OCI-LY7 (cell line): ENCODE measurements at regions not wholly inside any gene's neighbourhood (a gene's known extent, or its start where the extent isn't known, plus 50 kb on each side); places are given as distances from the start of the nearest gene placed in this dataset.

ENCODE experiments used
- BruUV-seq: library from RNA; stranded (reverse); fragments of 400-500 nt; replicated peaks from 2 replicates; lab custom pipeline; 2021; lab: Mats Ljungman, UMichigan
- CTCF ChIA-PET: fragments of 300-600 bp; sonication (Branson Sonifier 250); formaldehyde crosslinking; loops from one replicate; lab custom pipeline; 2022; ENCODE audit warnings: antibody characterized with exemption; ENCODE audit not compliant: unreplicated experiment; lab: Charles Lee
- POLR2A ChIA-PET: fragments of 300-600 bp; sonication (Branson Sonifier 250); formaldehyde crosslinking; loops from one replicate; lab custom pipeline; 2022; ENCODE audit warnings: antibody characterized with exemption; lab: Charles Lee
- DNase-seq: peaks from one replicate; pipeline ENCODE4 v3.0.0-alpha.2; 2015; ENCODE audit warnings: low spot score
- H2AFZ ChIP-seq: fragments of 200-600 bp; sonication (generic), shearing (Covaris generic); 2 replicates; pipeline ENCODE4 v1.6.1; 2014; ENCODE audit warnings: mild to moderate bottlenecking, antibody characterized with exemption, low read length, moderate library complexity
- H3K27ac ChIP-seq: fragments of 200-600 bp; sonication (generic); 2 replicates; pipeline ENCODE4 v1.5.1; 2014; ENCODE audit warnings: mixed run types, low read depth, mild to moderate bottlenecking, moderate library complexity, low read length, inconsistent platforms; ENCODE audit not compliant: poor library complexity, severe bottlenecking
- H3K36me3 ChIP-seq: fragments of 200-600 bp; sonication (generic); 2 replicates; pipeline ENCODE4 v1.6.1; 2014; ENCODE audit warnings: mild to moderate bottlenecking, antibody characterized with exemption, low read length, moderate library complexity, mixed read lengths; ENCODE audit not compliant: insufficient read depth
- H3K4me1 ChIP-seq: fragments of 200-600 bp; sonication (generic); 2 replicates; pipeline ENCODE4 v1.5.1; 2014; ENCODE audit warnings: mild to moderate bottlenecking, low read length; ENCODE audit not compliant: insufficient read depth, poor library complexity, severe bottlenecking
- H3K4me2 ChIP-seq: fragments of 200-600 bp; sonication (generic); 2 replicates; pipeline ENCODE4 v1.6.1; 2014; ENCODE audit warnings: mild to moderate bottlenecking, low read length
- H3K4me3 ChIP-seq: fragments of 200-600 bp; sonication (generic); 2 replicates; pipeline ENCODE4 v1.5.1; 2014; ENCODE audit warnings: mild to moderate bottlenecking, low read depth, low read length; ENCODE audit not compliant: poor library complexity, severe bottlenecking
- H3K79me2 ChIP-seq: fragments of 200-600 bp; sonication (generic); 2 replicates; pipeline ENCODE4 v1.6.1; 2016; ENCODE audit warnings: low read depth, mild to moderate bottlenecking, low read length, moderate library complexity, mixed read lengths; ENCODE audit not compliant: insufficient read depth
- H3K9me2 ChIP-seq: fragments of 200-600 bp; sonication (generic); 2 replicates; pipeline ENCODE4 v1.6.1; 2016; ENCODE audit warnings: mild to moderate bottlenecking, low read length, mixed read lengths; ENCODE audit not compliant: insufficient read depth
- H3K9me3 ChIP-seq: fragments of 200-600 bp; sonication (generic); 2 replicates; pipeline ENCODE4 v1.6.1; 2014; ENCODE audit warnings: mild to moderate bottlenecking, mixed run types, low read length, mixed read lengths
- H4K20me1 ChIP-seq: fragments of 200-600 bp; sonication (generic); 2 replicates; pipeline ENCODE4 v1.6.1; 2014; ENCODE audit warnings: mild to moderate bottlenecking, antibody characterized with exemption, low read length, moderate library complexity, mixed read lengths; ENCODE audit not compliant: insufficient read depth
- CTCF ChIP-seq: fragments of 200-600 bp; sonication (generic); conservative IDR thresholded peaks from 2 replicates; pipeline ENCODE4 v1.5.1; 2014; ENCODE audit warnings: mild to moderate bottlenecking, antibody characterized with exemption, low read length, moderate library complexity, mixed read lengths
- EZH2phosphoT487 ChIP-seq: fragments of 200-600 bp; sonication (generic); IDR thresholded peaks from 2 replicates; pipeline ENCODE4 v1.6.1; 2018; ENCODE audit warnings: low read depth, borderline replicate concordance, mild to moderate bottlenecking, mixed run types, antibody characterized with exemption, low read length, moderate library complexity, mixed read lengths
- intact Hi-C: fragments of 100-400 bp; cut with micrococcal nuclease; formaldehyde crosslinking; loops from one replicate; pipeline ENCODE4 v1.10.0; 2022; ENCODE audit not compliant: unreplicated experiment

GRCh38 chr17:33811984-33812577 is 443.0 kb upstream of the CCL2 start:
- DNase-seq, result no peak
- Histone ChIP-seq H3K4me2 (no peak overlapping the region), H3K36me3 (no peaks in the 10 kb centered on the region), H3K4me3 (no peak overlapping the region), H3K4me1 (no peaks in the 10 kb centered on the region), H4K20me1 (no peaks in the 10 kb centered on the region), H3K79me2 (no peaks in the 10 kb centered on the region), H2AFZ (no peak overlapping the region), H3K9me2 (no peaks in the 10 kb centered on the region), H3K27ac (no peak overlapping the region), H3K9me3 (no peaks in the 10 kb centered on the region)
- POLR2A ChIA-PET, result no interaction called here
- CTCF ChIA-PET, result no interaction called here
- no peak for TF ChIP-seq EZH2phosphoT487
- no peak for TF ChIP-seq CTCF
- intact Hi-C loops, result no loop called here
- BruUV-seq, result no TSS peak

GRCh38 chr17:33814852-33815251 is 440.2 kb upstream of the CCL2 start:
- Histone ChIP-seq H4K20me1 (no peaks in the 10 kb centered on the region), H3K36me3 (no peaks in the 10 kb centered on the region), H3K79me2 (no peaks in the 10 kb centered on the region), H3K4me2 (no peak overlapping the region), H3K9me3 (no peaks in the 10 kb centered on the region), H3K4me1 (no peaks in the 10 kb centered on the region), H3K27ac (no peak overlapping the region), H3K9me2 (no peaks in the 10 kb centered on the region), H3K4me3 (no peak overlapping the region), H2AFZ (no peak overlapping the region)
- POLR2A ChIA-PET, result no interaction called here
- CTCF ChIA-PET, result no interaction called here
- TF ChIP-seq CTCF (no peak), EZH2phosphoT487 (no peak)
- intact Hi-C loops, result no loop called here
- no TSS peak for BruUV-seq
- no peak for DNase-seq

- BruUV-seq, result no TSS peak
- Histone ChIP-seq H3K9me2 (no peaks in the 10 kb centered on the region), H4K20me1 (no peaks in the 10 kb centered on the region), H3K27ac (no peak overlapping the region), H3K4me1 (no peaks in the 10 kb centered on the region), H2AFZ (no peak overlapping the region), H3K4me2 (no peak overlapping the region), H3K4me3 (no peak overlapping the region), H3K9me3 (no peaks in the 10 kb centered on the region), H3K79me2 (no peaks in the 10 kb centered on the region), H3K36me3 (no peaks in the 10 kb centered on the region)
- no peak for TF ChIP-seq CTCF
- TF ChIP-seq EZH2phosphoT487, result no peak
- no peak for DNase-seq
- ChIA-PET CTCF (no interaction called here), POLR2A (no interaction called here)
- intact Hi-C loops, result no loop called here
These were observed 439.0 kb upstream of the CCL2 start for GRCh38 chr17:33816036-33816435.
